ENCODE measurements at regions not wholly inside any gene's neighbourhood (a gene's known extent, or its start where the extent isn't known, plus 50 kb on each side); places are given as distances from the start of the nearest gene placed in this dataset. TPM values are rescaled to one million over a fixed set of nuclear protein-coding genes. Genes with fewer than 3 reads are reported as not detected.

GRCh38 chr12:128205145-128205544, 61.8 kb upstream of the TMEM132C start:
- TF ChIP-seq, protein P1, sequence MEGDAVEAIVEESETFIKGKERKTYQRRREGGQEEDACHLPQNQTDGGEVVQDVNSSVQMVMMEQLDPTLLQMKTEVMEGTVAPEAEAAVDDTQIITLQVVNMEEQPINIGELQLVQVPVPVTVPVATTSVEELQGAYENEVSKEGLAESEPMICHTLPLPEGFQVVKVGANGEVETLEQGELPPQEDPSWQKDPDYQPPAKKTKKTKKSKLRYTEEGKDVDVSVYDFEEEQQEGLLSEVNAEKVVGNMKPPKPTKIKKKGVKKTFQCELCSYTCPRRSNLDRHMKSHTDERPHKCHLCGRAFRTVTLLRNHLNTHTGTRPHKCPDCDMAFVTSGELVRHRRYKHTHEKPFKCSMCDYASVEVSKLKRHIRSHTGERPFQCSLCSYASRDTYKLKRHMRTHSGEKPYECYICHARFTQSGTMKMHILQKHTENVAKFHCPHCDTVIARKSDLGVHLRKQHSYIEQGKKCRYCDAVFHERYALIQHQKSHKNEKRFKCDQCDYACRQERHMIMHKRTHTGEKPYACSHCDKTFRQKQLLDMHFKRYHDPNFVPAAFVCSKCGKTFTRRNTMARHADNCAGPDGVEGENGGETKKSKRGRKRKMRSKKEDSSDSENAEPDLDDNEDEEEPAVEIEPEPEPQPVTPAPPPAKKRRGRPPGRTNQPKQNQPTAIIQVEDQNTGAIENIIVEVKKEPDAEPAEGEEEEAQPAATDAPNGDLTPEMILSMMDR (IDR thresholded peaks at IDR 0.05; ENCODE audit: control extremely low read depth, extremely low read depth) = no peak
- ATAC-seq (ENCODE audit: insufficient read depth, low FRiP score) = no peak
- no peak overlapping the region for H3K9ac ChIP-seq (ENCODE audit: insufficient read depth in 1 of 2, low read length in 2 of 2)
- no peak overlapping the region for H3K4me3 ChIP-seq
- no peaks in the 10 kb centered on the region for H3K36me3 ChIP-seq (ENCODE audit: control insufficient read depth in 4 of 4, insufficient read depth in 4 of 4, low read length in 4 of 4)
- no peaks in the 10 kb centered on the region for H3K27me3 ChIP-seq (ENCODE audit: control insufficient read depth in 3 of 3, insufficient read depth in 3 of 3, low read length in 2 of 3)
- no peak for DNase-seq
- H3K4me1 ChIP-seq (ENCODE audit: control insufficient read depth in 5 of 5, insufficient read depth in 5 of 5, low read length in 5 of 5) = no peaks in the 10 kb centered on the region
- peaks cover 0 to 24% (median 0%) of the 10 kb centered on the region in 4 donors for H3K9me3 ChIP-seq (ENCODE audit: control insufficient read depth in 4 of 4, insufficient read depth in 3 of 4, low read length in 3 of 4)
- WGBS, 2 donors = 72 to 92% methylated on average over 3 of the region's 3 CpGs
- H3K27ac ChIP-seq (ENCODE audit: low read depth in 1 of 2, low read length in 1 of 2) = no peak overlapping the region

DNA sequence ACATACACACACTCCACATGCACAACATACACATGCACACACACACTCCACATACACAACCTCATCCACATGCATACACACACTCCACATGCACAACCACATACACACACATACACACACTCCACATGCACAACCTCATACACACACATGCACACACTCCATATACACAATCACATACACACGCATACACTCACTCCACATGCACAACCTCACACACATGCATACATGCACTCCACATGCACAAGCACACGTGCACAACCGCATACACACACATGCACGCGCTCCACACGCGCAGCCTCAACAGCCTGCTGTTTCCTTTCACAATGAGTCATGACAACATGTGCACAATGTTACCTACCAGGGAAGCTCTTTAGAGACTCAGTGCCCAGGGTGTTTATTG, 61.2 kb upstream of the TMEM132C start:
- TF ChIP-seq, protein P1 (IDR thresholded peaks at IDR 0.05; ENCODE audit: control extremely low read depth, extremely low read depth) = no peak
- Histone ChIP-seq H3K36me3 (ENCODE audit: control insufficient read depth in 4 of 4, insufficient read depth in 4 of 4, low read length in 4 of 4) (no peaks in the 10 kb centered on the region), H3K4me3 (no peak overlapping the region), H3K4me1 (ENCODE audit: control insufficient read depth in 5 of 5, insufficient read depth in 5 of 5, low read length in 5 of 5) (no peaks in the 10 kb centered on the region), H3K27me3 (ENCODE audit: control insufficient read depth in 3 of 3, insufficient read depth in 3 of 3, low read length in 2 of 3) (no peaks in the 10 kb centered on the region), H3K27ac (ENCODE audit: low read depth in 1 of 2, low read length in 1 of 2) (no peak overlapping the region), H3K9ac (ENCODE audit: insufficient read depth in 1 of 2, low read length in 2 of 2) (no peak overlapping the region), H3K9me3 (ENCODE audit: control insufficient read depth in 4 of 4, insufficient read depth in 3 of 4, low read length in 3 of 4) (peaks cover 0 to 22% (median 0%) of the 10 kb centered on the region in 4 donors)
- no peak for ATAC-seq (ENCODE audit: insufficient read depth, low FRiP score)
- 89 to 97% methylated on average over 7 of the region's 7 CpGs for WGBS, 2 donors
- no peak for DNase-seq

Small RNA genes lying in the stretch of these regions (small RNA-seq; reads per million reads assigned to genes)
- gene AC006065.2 (ENCODE audit: low replicate concordance) = not detected
- not detected for gene AC073913.2 (ENCODE audit: low replicate concordance)
- not detected for gene HSPE1P20 (ENCODE audit: low replicate concordance)
- gene RF00019 (ENCODE audit: low replicate concordance) = not detected
- gene RNU1-104P (ENCODE audit: low replicate concordance) = not detected
